ENCODE measurements at regions not wholly inside any gene's neighbourhood (a gene's known extent, or its start where the extent isn't known, plus 50 kb on each side); places are given as distances from the start of the nearest gene placed in this dataset.

DNA sequence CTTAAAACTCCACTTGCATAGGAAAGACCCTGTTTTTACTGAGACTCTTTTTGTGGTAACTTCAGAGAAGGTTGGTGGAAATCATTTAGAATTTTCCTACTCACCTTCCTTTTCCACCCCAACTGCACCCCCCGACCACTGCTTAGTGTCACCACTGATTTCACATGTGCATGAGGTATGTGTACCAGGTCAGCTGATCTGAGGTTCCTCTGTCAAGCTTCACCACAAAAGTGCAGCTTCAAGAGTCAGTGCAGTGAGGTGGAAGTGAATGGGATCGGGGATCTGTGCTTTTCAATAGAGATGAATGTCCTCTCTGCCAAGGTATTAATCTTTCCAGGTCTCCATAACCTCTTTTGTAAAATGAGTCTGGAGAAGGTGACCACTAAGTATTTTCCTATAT, 260.5 kb upstream of the WWC1 start:
- ChIA-PET POLR2A (no interaction called here), CTCF (interaction anchor here (1.5 kb wide), 1 partner anchor 9 kb away, joined by 4 read pairs; no protein-coding TSS in a partner anchor)
- no peak for DNase-seq (ENCODE audit: extremely low spot score)
- TF ChIP-seq, protein P1, sequence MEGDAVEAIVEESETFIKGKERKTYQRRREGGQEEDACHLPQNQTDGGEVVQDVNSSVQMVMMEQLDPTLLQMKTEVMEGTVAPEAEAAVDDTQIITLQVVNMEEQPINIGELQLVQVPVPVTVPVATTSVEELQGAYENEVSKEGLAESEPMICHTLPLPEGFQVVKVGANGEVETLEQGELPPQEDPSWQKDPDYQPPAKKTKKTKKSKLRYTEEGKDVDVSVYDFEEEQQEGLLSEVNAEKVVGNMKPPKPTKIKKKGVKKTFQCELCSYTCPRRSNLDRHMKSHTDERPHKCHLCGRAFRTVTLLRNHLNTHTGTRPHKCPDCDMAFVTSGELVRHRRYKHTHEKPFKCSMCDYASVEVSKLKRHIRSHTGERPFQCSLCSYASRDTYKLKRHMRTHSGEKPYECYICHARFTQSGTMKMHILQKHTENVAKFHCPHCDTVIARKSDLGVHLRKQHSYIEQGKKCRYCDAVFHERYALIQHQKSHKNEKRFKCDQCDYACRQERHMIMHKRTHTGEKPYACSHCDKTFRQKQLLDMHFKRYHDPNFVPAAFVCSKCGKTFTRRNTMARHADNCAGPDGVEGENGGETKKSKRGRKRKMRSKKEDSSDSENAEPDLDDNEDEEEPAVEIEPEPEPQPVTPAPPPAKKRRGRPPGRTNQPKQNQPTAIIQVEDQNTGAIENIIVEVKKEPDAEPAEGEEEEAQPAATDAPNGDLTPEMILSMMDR (IDR thresholded peaks at IDR 0.05; ENCODE audit: control extremely low read depth, extremely low read depth, low read depth, missing control alignments) = no peak

DNA sequence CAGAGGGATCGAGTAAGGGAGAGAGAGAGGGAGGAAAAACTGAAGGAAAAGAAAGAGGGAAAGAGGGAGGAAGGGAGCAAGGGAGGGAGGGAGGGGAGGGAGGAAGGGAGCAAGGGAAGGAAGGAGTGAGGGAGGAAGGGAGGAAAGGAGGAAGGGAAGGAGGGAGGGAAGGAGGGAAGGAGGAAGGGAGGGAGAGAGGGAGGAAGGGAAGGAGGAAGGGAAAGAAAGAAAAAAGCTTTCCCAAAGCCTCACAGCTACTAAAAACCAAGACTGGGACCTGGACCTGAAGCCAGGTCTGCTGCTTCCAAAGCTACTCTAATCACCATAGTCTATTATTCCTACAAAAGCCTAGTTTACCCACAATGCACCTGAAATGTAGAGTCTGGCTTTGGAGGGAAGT, 259.8 kb upstream of the WWC1 start:
- POLR2A ChIA-PET = no interaction called here
- DNase-seq (ENCODE audit: extremely low spot score) = no peak
- CTCF ChIA-PET = interaction anchor here (1.0 to 1.5 kb wide), 2 partner anchors 8 to 14 kb away, joined by 3 to 4 read pairs; no protein-coding TSS in a partner anchor
- TF ChIP-seq, protein P1 (IDR thresholded peaks at IDR 0.05; ENCODE audit: control extremely low read depth, extremely low read depth, low read depth, missing control alignments) = no peak

DNA sequence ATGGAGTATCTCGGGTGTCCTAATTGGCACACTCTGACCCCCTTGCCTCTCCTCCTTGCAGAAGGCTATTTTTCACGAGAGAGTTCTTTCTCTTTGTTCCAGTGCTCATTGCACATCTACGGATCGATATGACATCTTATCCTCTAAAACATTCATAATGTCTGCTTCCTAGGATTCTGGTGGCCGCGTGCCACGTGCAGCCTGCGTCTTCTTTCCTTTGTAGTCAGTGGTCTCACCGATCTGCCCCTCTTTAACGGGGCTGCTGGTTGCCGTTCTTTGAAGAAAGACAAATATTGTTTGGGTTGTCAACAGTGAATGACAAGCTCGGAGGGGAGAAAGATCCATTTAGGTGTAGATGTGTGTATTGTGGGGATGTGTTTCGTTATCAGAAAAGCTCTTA, 252.4 kb upstream of the WWC1 start:
- TF ChIP-seq, protein P1 (IDR thresholded peaks at IDR 0.05; ENCODE audit: control extremely low read depth, extremely low read depth, low read depth, missing control alignments) = no peak
- DNase-seq (ENCODE audit: extremely low spot score) = no peak
- ChIA-PET POLR2A (no interaction called here), CTCF (interaction anchor here (1.1 to 2.2 kb wide), 3 partner anchors 8 to 31 kb away, joined by 3 to 5 read pairs (median 4); no protein-coding TSS in a partner anchor)

DNA sequence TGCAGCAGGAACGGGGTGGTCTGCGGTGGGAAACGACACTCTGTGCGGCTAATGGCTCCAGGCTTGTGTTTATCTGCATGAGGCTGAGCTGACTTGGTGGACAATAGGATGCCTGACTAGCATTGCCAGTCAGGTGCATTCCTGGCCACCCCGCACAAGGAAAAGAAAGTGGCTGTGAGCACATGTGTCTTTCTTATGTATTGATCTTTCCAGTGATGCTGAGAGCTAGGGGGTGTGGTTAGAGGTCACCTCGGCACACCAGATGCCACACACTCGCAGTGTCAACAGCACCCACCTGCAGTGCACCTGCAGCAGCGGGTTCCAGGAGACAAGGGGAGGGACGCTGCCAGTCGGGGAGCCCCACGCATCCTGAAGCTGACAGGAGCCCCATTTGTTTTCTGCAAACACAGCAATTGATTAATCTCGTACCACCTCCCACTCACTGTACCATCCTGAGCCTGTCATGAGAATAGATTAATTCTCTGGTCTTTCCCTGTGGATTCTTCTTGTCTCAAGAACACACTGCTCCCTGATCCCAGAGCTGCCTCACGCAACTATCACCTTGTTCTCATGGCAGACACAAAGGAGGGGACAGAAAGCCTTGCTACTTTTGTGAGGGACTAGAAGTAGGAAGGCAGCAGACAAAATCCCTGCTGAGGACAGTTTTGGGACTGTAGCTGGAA, 251.7 kb upstream of the WWC1 start:
- DNase-seq (ENCODE audit: extremely low spot score) = no peak
- TF ChIP-seq, protein P1 (IDR thresholded peaks at IDR 0.05; ENCODE audit: control extremely low read depth, extremely low read depth, low read depth, missing control alignments) = no peak
- CTCF ChIA-PET = interaction anchor here (1.1 to 2.2 kb wide), 3 partner anchors 9 to 31 kb away, joined by 3 to 5 read pairs (median 4); no protein-coding TSS in a partner anchor
- POLR2A ChIA-PET = no interaction called here

DNA sequence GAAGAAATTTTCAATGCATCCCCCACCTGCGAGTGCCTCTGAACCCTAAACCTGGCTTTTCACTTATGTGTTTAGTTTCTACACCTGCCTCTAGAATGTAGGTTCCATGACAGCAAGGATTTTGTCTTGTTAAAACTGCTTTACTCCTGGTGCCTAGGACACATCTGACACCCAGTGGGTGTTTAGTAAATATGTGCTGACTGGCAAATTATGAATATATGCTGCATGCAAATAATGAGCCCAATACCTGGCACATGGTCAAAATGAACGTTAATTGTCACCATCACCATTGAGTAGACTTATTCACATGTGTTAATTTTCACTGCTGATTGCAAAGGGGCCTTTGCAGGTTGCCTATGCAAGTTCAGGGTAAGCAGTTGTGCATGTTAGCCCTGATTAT, 249.9 kb upstream of the WWC1 start:
- TF ChIP-seq, protein P1 (IDR thresholded peaks at IDR 0.05; ENCODE audit: control extremely low read depth, extremely low read depth, low read depth, missing control alignments) = no peak
- POLR2A ChIA-PET = no interaction called here
- CTCF ChIA-PET = interaction anchor here (1.4 kb wide), 1 partner anchor 179 kb away, joined by 3 read pairs; no protein-coding TSS in a partner anchor
- DNase-seq (ENCODE audit: extremely low spot score) = no peak

DNA sequence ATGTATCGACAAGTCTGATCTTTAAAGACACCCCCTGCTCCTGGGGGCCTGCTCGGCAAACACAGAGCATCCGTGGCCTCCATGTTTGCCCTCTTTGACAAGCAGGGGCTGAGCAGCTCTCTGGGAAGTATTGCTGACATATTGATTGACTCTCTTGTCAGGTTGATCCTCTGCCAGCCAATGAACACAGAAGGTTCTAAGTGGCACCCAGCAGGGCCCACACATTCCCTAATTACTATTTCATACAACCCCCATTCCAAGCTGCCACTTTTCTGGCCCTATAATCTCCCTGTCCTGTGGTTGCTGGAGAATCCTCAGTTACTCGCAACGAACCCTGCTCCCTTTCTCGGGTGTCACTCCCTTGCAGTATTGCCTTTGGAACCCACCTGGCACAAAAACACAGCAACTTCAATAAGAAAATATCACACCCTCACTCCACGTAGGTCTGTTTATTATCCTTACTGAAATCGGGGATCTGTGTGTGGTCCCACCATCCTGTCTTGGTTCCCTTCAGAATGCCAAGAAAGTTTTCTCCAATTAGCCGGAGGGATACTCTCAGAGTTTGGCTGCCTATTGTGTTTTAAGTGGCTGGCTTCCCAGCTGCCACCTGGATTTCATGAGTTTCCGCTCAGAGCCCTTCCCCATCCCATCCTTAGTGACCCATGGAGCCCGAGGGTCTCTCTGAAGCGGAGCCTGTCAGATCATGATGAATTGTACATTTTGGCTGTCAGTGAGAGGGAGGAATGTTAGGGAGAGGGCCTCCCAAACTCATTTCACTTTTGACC, 249.0 kb upstream of the WWC1 start:
- ChIA-PET POLR2A (no interaction called here), CTCF (interaction anchor here (1.4 kb wide), 1 partner anchor 178 kb away, joined by 3 read pairs; no protein-coding TSS in a partner anchor)
- DNase-seq (ENCODE audit: extremely low spot score) = no peak
- TF ChIP-seq, protein P1 (IDR thresholded peaks at IDR 0.05; ENCODE audit: control extremely low read depth, extremely low read depth, low read depth, missing control alignments) = no peak

All from GM10248 (cell line).